Endothelial cell of hepatic sinusoid (primary cell): ENCODE measurements at regions not wholly inside any gene's neighbourhood (a gene's known extent, or its start where the extent isn't known, plus 50 kb on each side); places are given as distances from the start of the nearest gene placed in this dataset.

Experiments
- in situ Hi-C: cut with HindIII; loops from 2 replicates; pipeline ENCODE4 v1.10.0; 2017; ENCODE audit warnings: low sequenced_read_pairs

GRCh38 chr2:204341887-204342276 lies 203.4 kb upstream of the PARD3B start:
- in situ Hi-C loops: no loop called here

GRCh38 chr2:204343685-204344084 lies 201.6 kb upstream of the PARD3B start:
- in situ Hi-C loops: no loop called here

GRCh38 chr2:204344119-204344518 lies 201.2 kb upstream of the PARD3B start:
- in situ Hi-C loops: no loop called here

- in situ Hi-C loops: no loop called here
Observed at GRCh38 chr2:204346906-204347305, 198.4 kb upstream of the PARD3B start.

- in situ Hi-C loops: no loop called here
Observed at GRCh38 chr2:204353823-204354222, 191.5 kb upstream of the PARD3B start.

- in situ Hi-C loops: no loop called here
Observed at GRCh38 chr2:204354442-204354856, 190.8 kb upstream of the PARD3B start.

- in situ Hi-C loops: no loop called here
Observed at GRCh38 chr2:204355688-204356087, 189.6 kb upstream of the PARD3B start.

GRCh38 chr2:204356151-204356641 lies 189.1 kb upstream of the PARD3B start:
- in situ Hi-C loops: no loop called here

GRCh38 chr2:204357286-204357685 lies 188.0 kb upstream of the PARD3B start:
- in situ Hi-C loops: no loop called here

- in situ Hi-C loops: no loop called here
Observed at GRCh38 chr2:204359076-204359475, 186.2 kb upstream of the PARD3B start.

GRCh38 chr2:204360218-204361007 lies 184.9 kb upstream of the PARD3B start:
- in situ Hi-C loops: loop anchor here (5.0 kb wide), 2 partner anchors 33 to 82 kb away; no protein-coding TSS in a partner anchor

- in situ Hi-C loops: loop anchor here (5.0 kb wide), 2 partner anchors 34 to 81 kb away; no protein-coding TSS in a partner anchor
Observed at GRCh38 chr2:204361738-204362137, 183.5 kb upstream of the PARD3B start.

- in situ Hi-C loops: loop anchor here (5.0 kb wide), 2 partner anchors 35 to 80 kb away; no protein-coding TSS in a partner anchor
Observed at GRCh38 chr2:204362581-204362980, 182.7 kb upstream of the PARD3B start.

GRCh38 chr2:204363513-204363912 lies 181.8 kb upstream of the PARD3B start:
- in situ Hi-C loops: loop anchor here (5.0 kb wide), 2 partner anchors 36 to 79 kb away; no protein-coding TSS in a partner anchor

- in situ Hi-C loops: loop anchor here (5.0 kb wide), 2 partner anchors 38 to 77 kb away; no protein-coding TSS in a partner anchor
Observed at GRCh38 chr2:204364860-204365535, 180.3 kb upstream of the PARD3B start.

GRCh38 chr2:204365811-204366210 lies 179.5 kb upstream of the PARD3B start:
- in situ Hi-C loops: no loop called here

GRCh38 chr2:204367466-204367865 lies 177.8 kb upstream of the PARD3B start:
- in situ Hi-C loops: no loop called here

GRCh38 chr2:204370172-204370718 lies 175.0 kb upstream of the PARD3B start:
- in situ Hi-C loops: no loop called here

GRCh38 chr2:204373942-204374341 lies 171.3 kb upstream of the PARD3B start:
- in situ Hi-C loops: no loop called here

- in situ Hi-C loops: no loop called here
Observed at GRCh38 chr2:204380141-204380881, 165.0 kb upstream of the PARD3B start.

- in situ Hi-C loops: no loop called here
Observed at GRCh38 chr2:204386668-204387067, 158.6 kb upstream of the PARD3B start.
